HG02623 (cell line): ENCODE measurements at regions not wholly inside any gene's neighbourhood (a gene's known extent, or its start where the extent isn't known, plus 50 kb on each side); places are given as distances from the start of the nearest gene placed in this dataset.
"Not testable (repeated sequence)": the region's sequence is repeated elsewhere in the genome, so short reads cannot be mapped to it uniquely, and the experiment has no call there.

Source experiments
- ATAC-seq: cut with Tn5 transposase; IDR thresholded peaks from one replicate; pipeline ENCODE4 v1.9.1; 2021; ENCODE audit warnings: moderate library complexity; ENCODE audit not compliant: unreplicated experiment

- no peak for ATAC-seq
Measured at GRCh38 chr13:80946008-80946802, 605.3 kb upstream of the SPRY2 start.

GRCh38 chr13:80945328-80945727, 604.4 kb upstream of the SPRY2 start:
- no peak for ATAC-seq

GRCh38 chr13:80939581-80939980, 598.7 kb upstream of the SPRY2 start:
- ATAC-seq: no peak

GRCh38 chr13:80931766-80932165, 590.8 kb upstream of the SPRY2 start:
- ATAC-seq: no peak

- no peak for ATAC-seq
Measured at GRCh38 chr13:80931118-80931517, 590.2 kb upstream of the SPRY2 start.

GRCh38 chr13:80928241-80928640, 587.3 kb upstream of the SPRY2 start:
- no peak for ATAC-seq

- not testable (repeated sequence) for ATAC-seq
Measured at GRCh38 chr13:80926024-80926423, 585.1 kb upstream of the SPRY2 start.

GRCh38 chr13:80924596-80924995, 583.7 kb upstream of the SPRY2 start:
- no peak for ATAC-seq

GRCh38 chr13:80923907-80924306, 583.0 kb upstream of the SPRY2 start:
- no peak for ATAC-seq

GRCh38 chr13:80921971-80922370, 581.0 kb upstream of the SPRY2 start:
- ATAC-seq: no peak

GRCh38 chr13:80921541-80921940, 580.6 kb upstream of the SPRY2 start:
- no peak for ATAC-seq

GRCh38 chr13:80906860-80907259, 565.9 kb upstream of the SPRY2 start:
- no peak for ATAC-seq

- ATAC-seq: no peak
Measured at GRCh38 chr13:80904386-80904785, 563.5 kb upstream of the SPRY2 start.

- no peak for ATAC-seq
Measured at GRCh38 chr13:80903911-80904310, 563.0 kb upstream of the SPRY2 start.

GRCh38 chr13:80901530-80901929, 560.6 kb upstream of the SPRY2 start:
- no peak for ATAC-seq

GRCh38 chr13:80901111-80901510, 560.2 kb upstream of the SPRY2 start:
- no peak for ATAC-seq

- no peak for ATAC-seq
Measured at GRCh38 chr13:80900561-80900960, 559.6 kb upstream of the SPRY2 start.

- ATAC-seq: not testable (repeated sequence)
Measured at GRCh38 chr13:80897641-80898040, 556.7 kb upstream of the SPRY2 start.

- ATAC-seq: no peak
Measured at GRCh38 chr13:80894917-80895316, 554.0 kb upstream of the SPRY2 start.

- no peak for ATAC-seq
Measured at GRCh38 chr13:80889829-80890228, 548.9 kb upstream of the SPRY2 start.

GRCh38 chr13:80888390-80888789, 547.5 kb upstream of the SPRY2 start:
- no peak for ATAC-seq

- ATAC-seq: no peak
Measured at GRCh38 chr13:80884056-80884785, 543.3 kb upstream of the SPRY2 start.
